ENCODE measurements at regions not wholly inside any gene's neighbourhood (a gene's known extent, or its start where the extent isn't known, plus 50 kb on each side); places are given as distances from the start of the nearest gene placed in this dataset.

GRCh38 chr5:66302344-66302743 lies 158.2 kb downstream of the SREK1 start:
- WGBS, result 93% methylated on average over 12 of the region's 12 CpGs

DNA sequence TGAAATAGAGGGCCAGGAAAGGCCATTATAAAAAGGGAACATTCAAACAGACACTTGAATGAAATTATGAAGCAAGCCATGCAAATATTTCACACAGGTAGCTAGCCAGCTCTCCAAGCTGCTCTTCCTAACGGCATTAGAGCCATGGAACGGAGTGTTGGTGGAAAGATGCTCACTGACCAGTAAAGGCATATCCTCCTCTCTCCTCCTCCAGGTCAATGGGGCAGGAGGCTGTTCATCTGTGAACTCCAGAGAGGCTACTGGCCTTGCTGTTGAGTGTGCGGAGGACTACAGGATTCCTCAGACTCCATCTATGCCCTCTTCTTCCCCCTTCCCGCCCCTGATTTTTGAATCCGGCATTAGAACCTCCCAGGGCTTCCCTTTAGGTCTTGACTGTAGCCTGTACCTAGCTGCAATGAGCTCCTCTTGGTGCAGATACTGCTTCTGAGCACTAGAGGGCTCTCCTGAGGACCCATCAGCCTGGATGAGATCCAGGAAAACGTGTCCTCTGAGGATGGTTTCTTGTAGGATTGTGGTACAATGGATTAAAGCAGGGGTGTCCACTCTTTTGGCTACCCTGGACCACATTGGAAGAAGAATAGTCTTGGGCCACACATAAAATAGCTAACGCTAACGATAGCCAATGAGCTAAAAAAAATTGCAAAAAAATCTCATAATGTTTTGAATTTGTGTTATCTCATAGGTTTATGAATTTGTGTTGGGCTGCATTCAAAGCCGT lies 162.2 kb downstream of the SREK1 start:
- no peaks in the 10 kb centered on the region for H3K9me3 ChIP-seq (ENCODE audit: control insufficient read depth in 4 of 4, low read length in 3 of 4)
- no peaks in the 10 kb centered on the region for H3K27me3 ChIP-seq (ENCODE audit: control insufficient read depth in 4 of 4, insufficient read depth in 4 of 4, low read length in 3 of 4)
- H3K36me3 ChIP-seq (ENCODE audit: control insufficient read depth in 4 of 4, insufficient read depth in 3 of 4, low read depth in 1 of 4, low read length in 3 of 4), result no peaks in the 10 kb centered on the region
- no peak overlapping the region for H3K4me3 ChIP-seq (ENCODE audit: low read depth in 1 of 3, low read length in 3 of 3)
- H3K4me1 ChIP-seq (ENCODE audit: control insufficient read depth in 4 of 4, insufficient read depth in 4 of 4, low read length in 3 of 4), result no peaks in the 10 kb centered on the region
- DNase-seq (ENCODE audit: low spot score), result no peak
- H3K27ac ChIP-seq (ENCODE audit: low read depth in 1 of 2, low read length in 2 of 2), result no peak overlapping the region
- 21% methylated on average over 9 of the region's 9 CpGs for WGBS
- TF ChIP-seq FOXA2 (IDR thresholded peaks at IDR 0.05) (peak; percentile 7), GABPA (IDR thresholded peaks at IDR 0.05 in 1 of 2, conservative IDR thresholded peaks at IDR 0.05 in 1 of 2) (no peak), RAD21 (IDR thresholded peaks at IDR 0.05) (peak; percentile 78 to 87), ATF3 (IDR thresholded peaks at IDR 0.05) (no peak), REST (IDR thresholded peaks at IDR 0.05) (no peak)
- TF ChIP-seq, protein P1, sequence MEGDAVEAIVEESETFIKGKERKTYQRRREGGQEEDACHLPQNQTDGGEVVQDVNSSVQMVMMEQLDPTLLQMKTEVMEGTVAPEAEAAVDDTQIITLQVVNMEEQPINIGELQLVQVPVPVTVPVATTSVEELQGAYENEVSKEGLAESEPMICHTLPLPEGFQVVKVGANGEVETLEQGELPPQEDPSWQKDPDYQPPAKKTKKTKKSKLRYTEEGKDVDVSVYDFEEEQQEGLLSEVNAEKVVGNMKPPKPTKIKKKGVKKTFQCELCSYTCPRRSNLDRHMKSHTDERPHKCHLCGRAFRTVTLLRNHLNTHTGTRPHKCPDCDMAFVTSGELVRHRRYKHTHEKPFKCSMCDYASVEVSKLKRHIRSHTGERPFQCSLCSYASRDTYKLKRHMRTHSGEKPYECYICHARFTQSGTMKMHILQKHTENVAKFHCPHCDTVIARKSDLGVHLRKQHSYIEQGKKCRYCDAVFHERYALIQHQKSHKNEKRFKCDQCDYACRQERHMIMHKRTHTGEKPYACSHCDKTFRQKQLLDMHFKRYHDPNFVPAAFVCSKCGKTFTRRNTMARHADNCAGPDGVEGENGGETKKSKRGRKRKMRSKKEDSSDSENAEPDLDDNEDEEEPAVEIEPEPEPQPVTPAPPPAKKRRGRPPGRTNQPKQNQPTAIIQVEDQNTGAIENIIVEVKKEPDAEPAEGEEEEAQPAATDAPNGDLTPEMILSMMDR (IDR thresholded peaks at IDR 0.05; ENCODE audit: low read depth, low read length, missing input control), result peak; percentile 79
- no peak overlapping the region for H3K9ac ChIP-seq (ENCODE audit: low read depth in 1 of 2, low read length in 2 of 2)

More at GRCh38 chr5:66302344-66302743, 158.2 kb downstream of the SREK1 start:
- H3K9me3 ChIP-seq (ENCODE audit: control insufficient read depth in 4 of 4, low read length in 3 of 4), result no peaks in the 10 kb centered on the region
- H3K4me1 ChIP-seq (ENCODE audit: control insufficient read depth in 4 of 4, insufficient read depth in 4 of 4, low read length in 3 of 4), result no peaks in the 10 kb centered on the region
- H3K4me3 ChIP-seq (ENCODE audit: low read depth in 1 of 3, low read length in 3 of 3), result no peak overlapping the region
- TF ChIP-seq TAF1 (conservative IDR thresholded peaks at IDR 0.05) (no peak), ZBTB33 (IDR thresholded peaks at IDR 0.05) (no peak), JUND (IDR thresholded peaks at IDR 0.05) (no peak), RAD21 (IDR thresholded peaks at IDR 0.05) (no peak), HNF4G (IDR thresholded peaks at IDR 0.05) (no peak), EGR1 (IDR thresholded peaks at IDR 0.05; ENCODE audit: low read depth in 2 of 2) (no peak), GABPA (IDR thresholded peaks at IDR 0.05 in 1 of 2, conservative IDR thresholded peaks at IDR 0.05 in 1 of 2) (no peak), REST (IDR thresholded peaks at IDR 0.05) (no peak), NR2F2 (IDR thresholded peaks at IDR 0.05) (no peak), HNF4A (conservative IDR thresholded peaks at IDR 0.05) (no peak), RXRA (IDR thresholded peaks at IDR 0.05) (no peak), FOXA1 (IDR thresholded peaks at IDR 0.05) (no peak), SP1 (IDR thresholded peaks at IDR 0.05) (no peak), FOXA2 (IDR thresholded peaks at IDR 0.05) (no peak)
- no peak for DNase-seq (ENCODE audit: low spot score)
- H3K36me3 ChIP-seq (ENCODE audit: control insufficient read depth in 4 of 4, insufficient read depth in 3 of 4, low read depth in 1 of 4, low read length in 3 of 4), result no peaks in the 10 kb centered on the region
- H3K9ac ChIP-seq (ENCODE audit: low read depth in 1 of 2, low read length in 2 of 2), result no peak overlapping the region
- H3K27ac ChIP-seq (ENCODE audit: low read depth in 1 of 2, low read length in 2 of 2), result no peak overlapping the region
- H3K27me3 ChIP-seq (ENCODE audit: control insufficient read depth in 4 of 4, insufficient read depth in 4 of 4, low read length in 3 of 4), result no peaks in the 10 kb centered on the region

Data from liver (tissue), 8 donors.